Activated T-cell treated with anti-CD3 and anti-CD28 coated beads for 48 hours (primary cell): ENCODE measurements at regions not wholly inside any gene's neighbourhood (a gene's known extent, or its start where the extent isn't known, plus 50 kb on each side); places are given as distances from the start of the nearest gene placed in this dataset.

Experiments
- DNase-seq: peaks from one replicate; pipeline ENCODE4 v3.0.0-alpha.2; 2020; ENCODE audit warnings: low read depth

DNA sequence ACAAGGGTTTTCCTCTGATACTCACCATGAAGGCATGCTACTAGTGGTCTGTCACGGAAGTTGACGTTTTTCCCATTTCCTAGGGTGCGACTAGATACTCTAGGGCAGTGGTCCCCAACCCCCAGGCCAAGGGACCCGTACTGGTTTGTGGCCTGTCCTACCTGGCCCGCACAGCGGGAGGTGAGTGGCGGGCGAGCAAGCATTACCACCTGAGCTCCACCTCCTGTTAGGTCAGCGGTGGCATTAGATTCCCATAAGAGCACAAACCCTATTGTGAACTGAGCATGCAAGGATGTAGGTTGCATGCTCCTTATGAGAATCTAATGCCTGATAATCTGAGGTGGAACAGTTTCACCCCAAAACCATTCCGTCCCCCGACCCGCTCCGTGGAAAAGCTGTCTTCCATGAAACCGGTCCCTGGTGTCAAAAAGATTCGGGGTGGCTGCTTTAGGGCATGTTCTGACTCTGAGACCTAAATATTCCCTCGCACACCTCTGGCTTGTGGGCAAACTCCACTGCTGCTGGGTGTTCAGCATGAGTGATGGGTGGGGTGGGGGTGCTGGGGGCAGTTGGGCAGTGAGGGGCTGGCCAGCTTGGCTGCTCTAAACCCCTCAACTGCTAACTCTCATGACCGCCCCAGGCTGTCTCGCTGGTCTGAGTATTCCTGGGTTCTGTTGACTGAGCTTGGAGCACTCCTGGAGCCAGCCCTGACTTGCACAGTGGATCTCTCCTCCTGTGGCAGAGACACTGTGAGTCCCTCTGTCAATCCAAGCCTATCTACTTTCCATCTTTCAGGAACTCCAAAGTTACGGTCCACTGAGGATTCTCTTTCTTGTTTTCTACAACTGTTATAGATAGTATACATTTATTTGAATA lies 78.3 kb upstream of the NEK6 start:
- DNase-seq = no peak

DNA sequence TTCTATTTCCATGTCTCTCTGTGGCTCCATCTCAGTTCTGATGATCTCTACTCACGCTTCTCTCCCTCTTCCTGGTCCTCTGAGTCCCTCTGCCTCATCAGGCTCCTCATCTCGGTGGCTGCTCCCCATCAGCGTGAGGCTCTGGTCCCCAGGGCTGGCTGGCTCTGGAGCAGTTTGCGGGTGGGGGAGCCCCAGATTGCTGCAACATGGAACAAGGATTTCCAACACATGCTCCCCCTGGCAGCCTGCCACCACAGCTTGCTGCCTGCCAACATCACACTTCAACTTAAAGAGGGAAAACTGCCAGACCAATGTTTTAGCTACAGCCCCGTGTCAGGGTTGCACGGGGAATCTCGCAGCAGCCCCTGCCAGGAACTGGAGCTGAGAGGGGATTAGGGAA lies 77.2 kb upstream of the NEK6 start:
- DNase-seq = no peak

DNA sequence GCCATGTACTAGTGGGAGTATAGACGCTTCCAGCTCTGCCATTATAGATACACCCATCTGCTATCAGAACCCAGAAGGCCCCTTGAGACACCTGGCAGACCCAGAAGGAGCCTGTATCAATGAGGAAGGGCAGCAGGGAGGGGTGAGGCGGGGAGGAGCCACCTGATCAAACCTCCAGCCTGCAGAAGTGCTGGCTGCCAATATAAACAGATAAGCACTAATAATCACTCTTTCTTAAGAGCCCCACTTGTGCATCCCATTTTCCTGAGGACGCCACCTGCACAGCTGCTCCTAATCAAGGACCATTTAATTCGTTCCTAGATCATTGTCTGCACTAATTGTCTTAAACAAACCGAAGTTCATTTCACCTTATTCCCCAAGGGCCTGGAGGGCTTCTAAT lies 75.0 kb upstream of the NEK6 start:
- DNase-seq = no peak

DNA sequence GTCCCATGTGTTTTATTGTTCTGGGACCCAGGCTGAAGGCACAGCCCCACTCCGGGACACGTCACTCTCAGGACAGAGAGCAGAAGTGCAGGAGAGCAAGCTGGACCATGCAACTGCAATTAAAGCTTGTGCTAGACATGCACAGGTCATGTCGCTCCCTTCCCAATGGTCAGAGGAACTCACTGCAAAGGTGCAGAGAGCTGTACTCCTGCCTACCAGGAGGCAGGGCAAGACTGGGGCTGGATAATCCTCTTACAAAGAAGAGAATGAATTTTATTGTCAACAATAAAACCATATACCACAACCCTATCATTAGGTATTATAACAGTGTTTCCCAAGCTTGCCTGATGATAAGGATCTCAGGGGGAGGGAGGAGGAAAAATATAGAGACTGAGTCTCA lies 74.0 kb upstream of the NEK6 start:
- no peak for DNase-seq

DNA sequence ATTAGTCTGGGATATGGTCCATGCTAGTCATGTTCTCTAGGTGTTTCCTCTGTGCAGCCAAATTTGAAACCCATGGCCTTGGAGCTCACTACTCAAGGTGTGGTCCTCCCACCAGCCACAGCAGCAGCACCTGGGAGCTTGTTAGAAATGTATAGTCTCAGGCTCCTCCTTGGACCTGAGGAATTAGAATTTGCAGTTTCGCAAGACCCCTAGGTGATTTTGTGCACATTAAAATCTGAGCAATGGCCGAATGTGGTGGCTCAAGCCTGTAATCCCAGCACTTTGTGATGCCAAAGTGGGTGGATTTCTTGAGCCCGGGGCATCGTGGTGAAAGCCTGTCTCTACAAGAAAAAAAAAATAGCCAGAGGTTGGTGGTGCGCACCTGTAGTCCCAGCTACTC lies 72.3 kb upstream of the NEK6 start:
- no peak for DNase-seq

DNA sequence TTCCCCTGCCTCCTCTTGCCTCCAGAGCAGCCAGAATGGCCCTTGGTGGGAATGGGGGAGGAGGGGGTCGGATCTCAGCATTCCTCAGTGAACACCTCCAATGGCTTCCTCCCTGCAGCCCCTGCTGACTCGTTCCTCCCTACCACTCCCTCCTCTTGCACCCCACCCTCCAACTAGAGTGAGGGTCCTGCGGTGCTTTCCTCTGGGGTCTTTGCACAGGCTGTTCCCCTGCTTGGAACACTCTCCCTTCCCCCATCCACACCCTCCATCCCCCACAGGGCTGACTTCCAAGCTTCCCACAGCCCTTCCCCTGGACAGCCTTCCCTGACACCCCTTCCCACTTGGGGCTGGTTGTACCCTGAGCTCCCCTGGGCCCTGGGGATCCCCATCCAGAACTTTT lies 70.4 kb upstream of the NEK6 start:
- no peak for DNase-seq

DNA sequence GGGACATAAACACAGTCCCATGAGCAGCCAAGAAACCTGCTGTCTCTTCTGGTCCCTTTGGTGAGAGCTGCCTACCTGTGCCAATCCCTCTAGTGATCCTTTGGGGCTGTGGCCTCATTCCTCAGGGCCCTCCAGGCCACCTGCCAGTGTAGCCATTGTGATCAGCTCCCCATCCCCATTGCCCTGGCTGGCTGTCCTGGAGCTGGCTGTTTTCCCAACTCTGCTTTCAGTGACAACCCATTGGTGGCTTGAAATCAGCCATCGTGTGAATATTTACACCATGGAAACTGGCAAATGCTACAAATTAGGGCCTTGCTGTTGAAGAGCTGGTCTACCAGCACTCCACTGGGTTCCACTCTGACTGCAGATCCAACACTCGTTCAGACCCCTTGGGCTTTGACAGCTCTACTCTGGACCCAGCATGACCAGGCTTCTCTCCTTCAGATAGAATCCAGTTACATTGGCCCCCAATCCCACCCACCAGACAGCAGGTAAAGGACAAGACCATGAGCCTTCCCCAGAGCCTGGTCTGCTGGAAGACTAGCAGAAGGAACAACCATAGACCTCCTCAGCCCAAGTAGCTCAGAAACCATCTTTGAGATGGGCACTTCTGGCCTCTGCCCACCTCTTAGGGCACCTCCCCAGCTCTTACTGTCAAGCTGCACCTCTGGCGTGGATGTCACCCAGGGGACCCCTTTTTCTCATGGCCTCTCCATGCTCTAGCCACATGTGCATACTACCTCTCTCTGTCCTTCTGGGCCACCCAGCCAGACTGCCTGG lies 69.2 kb upstream of the NEK6 start:
- no peak for DNase-seq

DNA sequence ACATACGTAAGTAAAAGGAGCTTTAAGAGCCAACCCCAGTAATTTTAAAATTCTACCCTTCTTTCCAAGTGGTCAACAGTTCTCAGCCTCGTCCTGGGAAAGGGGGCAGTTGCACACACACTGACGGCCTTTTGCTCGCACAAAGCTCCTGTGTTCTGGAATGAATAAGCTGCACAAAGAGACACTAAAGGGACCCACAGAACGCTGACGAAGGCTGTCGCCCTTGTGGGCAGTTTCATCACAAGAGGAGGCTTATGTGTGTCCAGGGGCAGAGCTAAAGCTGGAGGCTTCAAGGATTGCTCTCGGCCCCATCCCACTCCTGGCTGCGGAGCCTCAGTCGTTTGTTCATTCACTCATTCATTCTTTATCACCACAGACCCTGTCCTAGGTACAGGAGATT lies 67.0 kb upstream of the NEK6 start:
- DNase-seq = no peak

DNA sequence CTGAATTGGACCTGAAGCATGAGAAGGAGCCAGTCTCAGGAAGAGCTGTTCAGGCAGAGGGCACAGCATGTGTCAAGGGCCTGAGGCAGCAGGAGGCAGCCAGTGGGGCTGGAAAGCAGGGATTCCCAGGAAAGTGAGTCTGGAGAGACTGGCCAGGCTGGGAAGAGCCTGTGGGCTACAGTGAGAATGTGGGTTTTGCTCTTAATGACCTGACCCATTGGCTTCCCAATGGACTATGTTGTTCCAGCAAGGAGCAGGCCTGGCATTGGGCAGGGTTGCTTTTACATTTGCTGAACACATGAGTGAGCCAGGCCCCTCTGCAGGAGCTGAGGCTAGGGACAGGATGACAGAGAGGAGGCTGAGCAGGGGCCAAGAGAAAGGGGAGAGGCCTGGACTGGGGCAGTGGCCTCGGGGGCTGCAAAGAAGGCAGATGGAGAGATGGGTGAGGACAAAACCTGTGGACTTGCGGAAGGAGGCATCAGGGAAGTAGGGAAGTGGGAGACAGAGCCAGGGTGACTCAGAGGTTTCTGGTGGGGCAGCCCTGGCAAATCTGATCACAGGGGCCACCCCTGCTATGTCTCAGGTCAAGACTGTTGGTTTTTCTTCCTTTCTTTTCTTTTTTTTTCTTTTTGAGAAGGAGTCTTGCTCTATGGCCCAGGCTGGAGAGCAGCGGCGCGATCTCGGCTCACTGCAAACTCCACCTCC lies 65.9 kb upstream of the NEK6 start:
- DNase-seq = no peak

DNA sequence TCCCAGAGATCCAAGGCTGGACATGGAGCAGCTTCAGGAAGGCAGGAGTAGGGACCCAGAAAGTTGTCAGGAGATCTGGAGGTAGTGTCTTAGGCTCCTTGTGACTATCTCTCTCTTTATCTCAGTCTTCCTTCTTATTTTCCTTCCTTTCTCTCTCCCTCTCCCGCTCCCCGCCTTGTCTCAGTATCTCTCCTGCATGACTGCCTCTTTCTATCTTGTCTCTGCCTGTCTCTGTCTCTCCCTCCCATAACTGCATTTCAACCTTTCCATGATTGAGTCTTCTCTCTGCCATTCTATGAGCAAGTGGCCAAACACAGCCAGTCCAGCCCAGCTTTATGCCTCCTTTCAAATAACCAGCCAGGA lies 61.0 kb upstream of the NEK6 start:
- DNase-seq = no peak

DNA sequence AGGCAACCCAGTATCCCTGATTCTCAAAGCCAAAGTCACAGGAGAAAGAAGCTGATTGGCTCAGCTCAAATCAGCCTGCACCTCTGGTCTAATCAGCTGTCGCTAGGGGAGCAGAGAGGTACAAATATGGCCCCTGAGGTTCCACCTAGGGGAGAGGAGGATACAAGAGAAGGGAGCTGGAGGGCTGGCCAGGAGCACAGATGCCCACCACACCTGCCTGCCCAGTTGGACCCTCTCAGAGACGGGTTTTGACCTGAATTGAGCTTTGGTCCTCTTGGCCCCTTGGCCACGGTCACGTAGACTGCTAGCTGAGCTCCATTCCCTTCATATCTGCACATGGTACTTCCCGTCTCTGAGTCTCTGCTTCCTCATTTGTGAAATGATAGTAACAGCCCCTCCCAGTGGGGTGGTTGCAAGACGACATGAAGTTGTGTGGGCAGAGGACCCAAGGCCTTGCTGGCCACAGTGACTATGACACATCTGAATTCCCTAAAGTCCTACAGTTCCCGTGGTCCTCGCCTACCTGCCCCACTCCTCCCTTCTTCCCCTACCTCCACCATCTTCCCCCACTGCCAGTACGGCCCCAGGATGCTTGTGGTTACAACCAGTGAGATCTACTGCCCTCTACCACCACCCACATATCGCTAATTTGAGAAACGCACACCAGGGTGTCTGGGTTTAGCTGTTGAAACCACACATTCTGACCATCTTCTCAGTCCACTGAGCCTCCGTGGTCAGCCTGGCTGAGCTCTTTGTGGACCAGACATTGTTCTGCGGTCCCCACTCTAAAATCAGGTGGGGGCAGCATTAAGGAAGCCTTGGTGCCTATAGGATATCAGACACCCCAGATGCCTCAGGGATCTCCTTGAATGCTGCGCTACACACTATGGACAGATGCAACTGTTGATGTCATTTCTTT lies 60.3 kb upstream of the NEK6 start:
- no peak for DNase-seq

DNA sequence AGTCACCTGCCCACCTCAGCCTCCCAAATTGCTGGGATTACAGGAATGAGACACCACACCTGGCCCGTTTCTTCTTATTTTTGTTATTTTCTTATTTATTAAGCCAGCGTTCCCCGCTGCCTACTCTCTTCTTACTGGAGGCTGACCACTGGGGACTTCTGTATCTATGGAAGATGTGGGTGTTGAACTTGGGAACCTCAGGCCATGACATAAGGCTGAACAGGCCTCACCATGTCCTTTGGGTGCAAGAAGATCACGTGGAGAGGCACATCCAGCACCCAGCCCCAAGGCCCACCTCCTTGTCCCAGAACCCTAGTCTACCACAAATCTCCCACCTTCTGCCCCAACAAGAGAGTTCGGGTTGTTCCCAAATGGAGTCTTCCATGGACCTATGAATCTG lies 59.4 kb upstream of the NEK6 start:
- DNase-seq = no peak

DNA sequence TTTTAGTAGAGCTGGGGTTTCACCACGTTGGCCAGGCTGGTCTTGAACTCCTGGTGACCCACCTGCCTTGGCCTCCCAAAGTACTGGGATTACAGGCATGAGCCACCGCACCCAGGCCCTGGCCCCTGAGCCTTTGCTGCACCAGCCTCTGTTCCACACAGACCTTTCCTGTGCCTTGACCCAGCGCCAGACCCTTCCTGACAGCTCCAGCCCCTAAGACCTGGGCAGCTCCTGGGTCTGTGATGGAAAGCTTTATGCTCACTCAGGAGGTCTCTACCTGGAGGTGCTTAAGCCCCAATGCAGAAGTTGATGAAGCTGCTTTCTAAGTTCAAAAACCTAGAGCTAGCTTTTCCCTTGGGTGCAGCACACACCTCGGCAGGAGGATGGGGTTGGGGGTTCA lies 58.8 kb upstream of the NEK6 start:
- no peak for DNase-seq

DNA sequence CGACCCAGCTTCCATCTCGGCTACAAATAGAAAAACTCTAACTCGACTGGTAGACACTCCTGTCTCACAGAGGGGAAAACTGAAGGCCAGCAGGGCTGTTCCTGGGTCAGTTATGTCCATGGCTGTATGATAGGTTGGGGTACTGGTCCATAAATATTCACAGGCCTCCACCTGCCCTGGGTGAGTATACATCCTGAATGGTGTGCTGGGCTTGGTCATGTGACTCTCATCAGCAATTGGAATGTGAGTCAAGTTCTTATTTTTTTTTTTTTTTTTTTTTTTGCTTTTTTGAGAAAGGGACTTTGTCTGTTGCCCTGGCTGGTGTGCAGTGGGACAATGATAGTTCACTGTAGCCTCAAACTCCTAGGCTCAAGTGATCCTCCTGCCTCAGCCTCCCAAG lies 58.3 kb upstream of the NEK6 start:
- DNase-seq = no peak

DNA sequence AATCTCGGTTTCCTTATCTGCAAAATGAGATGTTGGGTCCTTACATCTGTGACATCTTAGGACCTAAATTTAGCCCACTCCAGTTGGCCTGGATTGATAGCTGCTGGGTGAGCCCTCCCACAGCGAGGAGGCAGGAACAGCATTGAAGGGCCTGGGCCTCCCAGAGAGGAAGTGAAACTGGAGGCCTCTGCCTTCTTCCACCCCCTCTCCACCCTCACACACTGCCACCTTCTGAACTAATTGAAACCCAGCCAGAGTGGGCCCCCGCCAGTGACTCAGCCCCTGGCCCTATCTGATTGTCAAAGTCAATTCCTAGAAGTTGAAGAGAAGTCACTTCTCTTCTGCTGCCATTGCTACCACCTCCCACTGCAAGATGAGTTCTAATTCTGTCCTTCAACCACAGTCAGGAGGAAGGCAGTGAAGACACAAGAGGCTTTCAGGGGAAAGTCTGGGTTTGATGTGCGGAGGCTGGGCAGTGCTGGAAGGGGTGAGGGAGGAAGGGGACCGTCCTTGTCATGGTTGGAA lies 55.2 kb upstream of the NEK6 start:
- peak; percentile 83 for DNase-seq

DNA sequence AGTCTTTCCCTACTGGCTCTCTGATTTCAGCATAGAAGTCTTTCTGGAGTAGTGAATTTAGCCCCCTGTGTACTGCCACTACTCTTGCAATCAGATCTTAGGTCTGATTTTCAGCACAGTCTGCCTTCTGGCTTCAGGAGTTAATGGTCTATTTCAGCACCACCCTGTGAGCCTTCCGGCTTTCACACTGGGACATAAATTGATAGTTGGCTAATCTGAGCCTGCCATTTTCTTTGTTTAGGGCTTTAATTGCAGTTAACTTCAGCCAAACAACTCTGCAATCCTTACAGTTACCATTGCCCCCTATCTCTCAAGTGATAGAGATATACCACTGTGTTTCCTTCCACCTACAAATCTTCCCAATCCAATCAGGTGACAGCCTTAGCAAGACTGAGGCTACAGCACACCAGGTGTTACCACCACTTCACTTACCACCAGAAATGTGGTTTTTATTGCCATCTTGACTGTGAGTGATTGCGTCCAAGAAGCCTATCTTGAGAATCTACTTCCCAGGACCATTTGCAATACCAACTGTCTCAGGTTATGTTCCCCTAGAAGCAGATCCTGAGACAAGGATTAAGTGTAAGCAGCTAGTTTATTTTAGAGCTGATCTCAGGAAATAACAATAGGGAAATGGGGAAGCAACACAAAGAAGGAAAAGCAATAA lies 51.9 kb upstream of the NEK6 start:
- DNase-seq = no peak

DNA sequence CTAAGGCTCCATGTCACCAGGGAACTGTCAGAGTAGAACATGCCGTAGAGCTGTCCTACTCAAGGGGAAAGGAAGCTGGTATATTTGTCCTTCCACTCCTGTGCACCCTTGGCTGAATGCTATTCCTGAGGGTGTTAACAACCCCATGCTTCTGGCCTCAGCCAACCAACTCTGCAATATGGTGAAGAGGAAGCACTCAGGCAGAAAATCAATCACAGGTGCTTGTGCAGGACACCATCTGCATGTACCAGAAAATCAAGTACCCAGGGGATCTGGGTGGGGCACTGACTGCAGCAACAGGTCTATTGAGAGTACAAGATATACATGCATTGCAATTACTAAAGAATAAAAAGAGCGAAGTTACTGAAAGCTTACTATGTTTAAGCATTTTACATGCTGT lies 51.4 kb upstream of the NEK6 start:
- no peak for DNase-seq
